SK-N-SH treated with all-trans-retinoic acid at 6 μM for 48 hours (cell line): ENCODE measurements at regions not wholly inside any gene's neighbourhood (a gene's known extent, or its start where the extent isn't known, plus 50 kb on each side); places are given as distances from the start of the nearest gene placed in this dataset.

Source experiments
- ATAC-seq: fragments of 200-7000 bp; cut with Tn5 transposase; 3 replicates; pipeline ENCODE4 v1.9.1; 2020; ENCODE audit warnings: mild to moderate bottlenecking, moderate library complexity
- ARNTL ChIP-seq: fragments of 450-650 bp; formaldehyde crosslinking; IDR thresholded peaks from 2 replicates; pipeline ENCODE4 v1.5.0; 2020; ENCODE audit warnings: low read depth, mild to moderate bottlenecking, moderate library complexity, borderline replicate concordance
- BACH2 ChIP-seq: fragments of 250-450 bp; sonication (Bioruptor Pico); IDR thresholded peaks from 2 replicates; pipeline ENCODE4 v1.9.0; 2021; ENCODE audit warnings: mild to moderate bottlenecking, borderline replicate concordance
- CREB5 ChIP-seq: fragments of 250-450 bp; sonication (Bioruptor Pico); IDR thresholded peaks from 2 replicates; pipeline ENCODE4 v1.5.1; 2020; ENCODE audit warnings: low read depth, mild to moderate bottlenecking, moderate library complexity
- CSRNP3 ChIP-seq: fragments of 250-450 bp; sonication (Bioruptor Pico); IDR thresholded peaks from 2 replicates; pipeline ENCODE4 v1.5.1; 2021; ENCODE audit warnings: mild to moderate bottlenecking, moderate library complexity
- ESRRG ChIP-seq: fragments of 250-450 bp; sonication (Bioruptor Pico); IDR thresholded peaks from 2 replicates; pipeline ENCODE4 v1.6.1; 2021; ENCODE audit warnings: mild to moderate bottlenecking
- GLIS3 ChIP-seq: fragments of 250-450 bp; sonication (Bioruptor Pico); IDR thresholded peaks from 2 replicates; pipeline ENCODE4 v1.5.0; 2020; ENCODE audit warnings: mild to moderate bottlenecking, moderate library complexity
- ISL1 ChIP-seq: fragments of 250-450 bp; sonication (Bioruptor Pico); IDR thresholded peaks from 2 replicates; pipeline ENCODE4 v2.1.2; 2022; ENCODE audit warnings: mild to moderate bottlenecking, moderate library complexity
- PATZ1 ChIP-seq: fragments of 250-450 bp; sonication (Bioruptor Pico); IDR thresholded peaks from 2 replicates; pipeline ENCODE4 v1.8.0; 2020; ENCODE audit warnings: mild to moderate bottlenecking, moderate library complexity, borderline replicate concordance
- POU6F1 ChIP-seq: fragments of 250-450 bp; sonication (Bioruptor Pico); IDR thresholded peaks from 2 replicates; pipeline ENCODE4 v1.8.0; 2021; ENCODE audit warnings: low read depth, mild to moderate bottlenecking, moderate library complexity, borderline replicate concordance
- PPARA ChIP-seq: fragments of 250-450 bp; sonication (Bioruptor Pico); IDR thresholded peaks from 2 replicates; pipeline ENCODE4 v1.5.0; 2020; ENCODE audit warnings: mild to moderate bottlenecking, borderline replicate concordance
- RARB ChIP-seq: fragments of 250-450 bp; sonication (Bioruptor Pico); IDR thresholded peaks from 2 replicates; pipeline ENCODE4 v1.8.0; 2021; ENCODE audit warnings: mild to moderate bottlenecking, moderate library complexity
- SNAI2 ChIP-seq: fragments of 250-450 bp; sonication (Bioruptor Pico); IDR thresholded peaks from 2 replicates; pipeline ENCODE4 v1.5.0; 2020; ENCODE audit warnings: mild to moderate bottlenecking, moderate library complexity
- TCF4 ChIP-seq: fragments of 250-450 bp; sonication (Bioruptor Pico); IDR thresholded peaks from 2 replicates; pipeline ENCODE4 v1.8.0; 2021; ENCODE audit warnings: mild to moderate bottlenecking, moderate library complexity, borderline replicate concordance
- TOX ChIP-seq: fragments of 250-450 bp; sonication (Bioruptor Pico); IDR thresholded peaks from 2 replicates; pipeline ENCODE4 v1.8.0; 2021; ENCODE audit warnings: mild to moderate bottlenecking, moderate library complexity, borderline replicate concordance
- ZC3H10 ChIP-seq: fragments of 250-450 bp; sonication (Bioruptor Pico); IDR thresholded peaks from 2 replicates; pipeline ENCODE4 v1.5.1; 2021; ENCODE audit warnings: mild to moderate bottlenecking, moderate library complexity
- ZFP3 ChIP-seq: fragments of 250-450 bp; sonication (Bioruptor Pico); IDR thresholded peaks from 2 replicates; pipeline ENCODE4 v1.5.0; 2020; ENCODE audit warnings: mild to moderate bottlenecking, moderate library complexity
- ZFP30 ChIP-seq: fragments of 450-650 bp; formaldehyde crosslinking; IDR thresholded peaks from 2 replicates; pipeline ENCODE4 v1.5.0; 2022; ENCODE audit warnings: mild to moderate bottlenecking, moderate library complexity
- ZNF565 ChIP-seq: fragments of 450-650 bp; formaldehyde crosslinking; conservative IDR thresholded peaks from 2 replicates; pipeline ENCODE4 v1.5.0; 2020; ENCODE audit warnings: low read depth, mild to moderate bottlenecking, moderate library complexity
- ZNF70 ChIP-seq: fragments of 450-650 bp; formaldehyde crosslinking; IDR thresholded peaks from 2 replicates; pipeline ENCODE4 v1.5.0; 2020; ENCODE audit warnings: mild to moderate bottlenecking, moderate library complexity
- ZNF8 ChIP-seq: fragments of 450-650 bp; formaldehyde crosslinking; IDR thresholded peaks from 2 replicates; pipeline ENCODE4 v1.5.0; 2020; ENCODE audit warnings: mild to moderate bottlenecking, moderate library complexity

GRCh38 chr3:115498898-115499297 lies 124.4 kb upstream of the GAP43 start:
- TF ChIP-seq BACH2 (CRISPR knock-in tag) (no peak), RARB (CRISPR knock-in tag) (no peak), CSRNP3 (no peak), ESRRG (CRISPR knock-in tag) (no peak), TOX (CRISPR knock-in tag) (no peak), CREB5 (CRISPR knock-in tag) (no peak), TCF4 (CRISPR knock-in tag) (no peak), PPARA (no peak), PATZ1 (CRISPR knock-in tag) (no peak)
- no peak for ATAC-seq

- TF ChIP-seq ZNF8 (CRISPR knock-in tag) (no peak), ZC3H10 (CRISPR knock-in tag) (no peak), GLIS3 (CRISPR knock-in tag) (no peak), ZNF565 (CRISPR knock-in tag) (no peak), ZNF70 (no peak), PPARA (no peak), POU6F1 (no peak), SNAI2 (no peak), ZFP30 (CRISPR knock-in tag) (no peak), ISL1 (CRISPR knock-in tag) (no peak), CREB5 (CRISPR knock-in tag) (no peak), ZFP3 (CRISPR knock-in tag) (no peak), ESRRG (CRISPR knock-in tag) (no peak), BACH2 (CRISPR knock-in tag) (no peak), PATZ1 (CRISPR knock-in tag) (no peak), TOX (CRISPR knock-in tag) (no peak), TCF4 (CRISPR knock-in tag) (no peak), ARNTL (CRISPR knock-in tag) (no peak), CSRNP3 (no peak), RARB (CRISPR knock-in tag) (no peak)
- ATAC-seq = no peak
Observed at GRCh38 chr3:115499666-115500065, 123.6 kb upstream of the GAP43 start.
